Naive B cell (primary cell): ENCODE measurements at regions not wholly inside any gene's neighbourhood (a gene's known extent, or its start where the extent isn't known, plus 50 kb on each side); places are given as distances from the start of the nearest gene placed in this dataset.

Source experiments
- ATAC-seq, 2 donors: fragments of 150-1000 bp; cut with Tn5 transposase; 2 replicates each; pipeline ENCODE4 v1.10.0; 2021; ENCODE audit warnings: low read depth in 2 of 2, mild to moderate bottlenecking in 2 of 2, moderate library complexity in 2 of 2
- DNase-seq: peaks from one replicate; pipeline ENCODE4 v3.0.0; 2022
- H3K27ac Mint-ChIP-seq, 6 donors: one replicate each; pipeline ENCODE4 v1.8.0; 2020 to 2022; ENCODE audit warnings: mild to moderate bottlenecking in 6 of 6, mixed read lengths in 6 of 6, moderate library complexity in 5 of 6, inconsistent platforms in 2 of 6
- H3K27me3 Mint-ChIP-seq, 3 donors: one replicate each; pipeline ENCODE4 v1.8.0; 2021 to 2022; ENCODE audit warnings: mixed read lengths in 3 of 3, mild to moderate bottlenecking in 1 of 3
- H3K36me3 Mint-ChIP-seq, 2 donors: one replicate each; pipeline ENCODE4 v1.8.0; 2020 to 2022; ENCODE audit warnings: mixed read lengths in 2 of 2, inconsistent platforms in 1 of 2, mild to moderate bottlenecking in 1 of 2
- H3K4me1 Mint-ChIP-seq, 3 donors: one replicate each; pipeline ENCODE4 v1.8.0; 2020 to 2022; ENCODE audit warnings: mixed read lengths in 3 of 3, inconsistent platforms in 1 of 3, mild to moderate bottlenecking in 1 of 3, moderate library complexity in 1 of 3
- H3K4me3 Mint-ChIP-seq, 8 donors: one replicate each; pipeline ENCODE4 v1.8.0; 2020 to 2022; ENCODE audit warnings: mild to moderate bottlenecking in 8 of 8, mixed read lengths in 8 of 8, moderate library complexity in 8 of 8, inconsistent platforms in 2 of 8
- H3K9me3 Mint-ChIP-seq, 7 donors: one replicate each; pipeline ENCODE4 v1.8.0; 2020 to 2022; ENCODE audit warnings: mixed read lengths in 7 of 7, mild to moderate bottlenecking in 5 of 7, inconsistent platforms in 2 of 7, moderate library complexity in 1 of 7

DNA sequence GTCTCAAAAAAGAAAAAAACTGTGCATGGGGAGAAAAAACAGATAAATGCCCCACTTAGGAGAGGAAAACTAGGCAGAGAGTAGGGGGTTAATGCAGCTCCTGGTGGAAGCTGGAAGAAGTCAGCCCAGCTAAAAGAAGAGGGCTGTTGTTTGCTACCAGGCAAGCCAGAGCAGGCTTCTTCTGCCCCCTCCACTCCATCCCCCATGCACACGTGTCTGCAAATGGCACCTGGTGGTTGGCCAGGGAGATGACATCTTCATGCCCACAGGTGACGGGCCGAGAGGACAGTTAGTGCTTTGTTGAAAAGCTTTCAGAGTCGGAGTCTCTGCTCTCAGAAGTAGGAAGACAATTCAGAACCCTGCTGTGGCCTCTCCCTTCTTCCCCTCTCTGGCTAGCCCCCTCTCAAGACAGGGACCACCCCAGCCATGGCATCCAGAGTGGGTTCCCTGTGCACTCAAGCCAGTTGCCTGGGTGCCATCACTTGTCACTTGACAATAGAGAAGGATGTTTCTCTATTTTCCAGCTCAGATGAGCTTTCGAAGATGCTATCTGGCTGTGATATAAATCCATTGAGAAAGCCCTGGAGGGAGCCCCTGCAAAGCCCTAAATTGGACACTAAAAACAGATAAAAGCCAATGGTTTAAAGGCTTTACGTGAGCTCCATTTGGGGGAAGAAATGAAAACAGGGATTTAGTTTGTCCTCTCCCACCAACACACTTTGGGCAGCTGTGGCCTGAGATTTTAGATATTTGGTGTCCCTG lies 142.0 kb downstream of the TRIM29 start:
- Mint-ChIP-seq H3K27ac (no peak overlapping the region), H3K9me3 (peaks cover 0 to 13% (median 4%) of the 10 kb centered on the region in 7 donors), H3K27me3 (peaks cover 10 to 14% (median 11%) of the 10 kb centered on the region in 3 donors), H3K36me3 (no peaks in the 10 kb centered on the region), H3K4me1 (no peaks in the 10 kb centered on the region), H3K4me3 (no peak overlapping the region)
- DNase-seq, result no peak
- no peak for ATAC-seq

DNA sequence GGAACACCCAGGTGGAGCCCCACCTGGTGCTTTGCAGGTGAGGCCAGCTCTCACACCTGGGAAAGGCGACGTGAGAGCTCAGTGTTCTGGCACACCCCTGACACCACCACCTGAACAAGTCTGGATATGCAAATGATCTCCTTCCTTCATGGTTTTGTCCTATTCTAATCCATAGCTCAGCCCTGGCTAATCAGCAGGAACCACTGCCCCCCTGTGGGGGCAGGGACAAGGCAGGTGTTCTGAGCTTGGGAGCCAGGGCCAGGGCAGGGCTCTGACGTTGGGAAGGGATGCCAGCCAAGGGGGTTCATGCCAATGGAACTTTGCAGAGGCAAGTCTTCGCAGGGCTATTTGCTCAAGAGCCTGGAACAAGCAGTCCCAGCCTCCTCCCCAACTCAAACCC lies 144.2 kb downstream of the TRIM29 start:
- Mint-ChIP-seq H3K4me1 (no peaks in the 10 kb centered on the region), H3K36me3 (no peaks in the 10 kb centered on the region), H3K9me3 (peaks cover 0 to 1% (median 0%) of the 10 kb centered on the region in 7 donors), H3K27ac (no peak overlapping the region), H3K4me3 (no peak overlapping the region), H3K27me3 (peaks cover 10 to 32% (median 17%) of the 10 kb centered on the region in 3 donors)
- DNase-seq (no peak), ATAC-seq (no peak)

GRCh38 chr11:119992171-119993051 lies 145.5 kb downstream of the TRIM29 start:
- ATAC-seq, result no peak
- H3K36me3 Mint-ChIP-seq, result no peaks in the 10 kb centered on the region
- no peak overlapping the region for H3K4me3 Mint-ChIP-seq
- peaks cover 0 to 1% (median 0%) of the 10 kb centered on the region in 7 donors for H3K9me3 Mint-ChIP-seq
- H3K27me3 Mint-ChIP-seq, result peaks cover 10 to 39% (median 19%) of the 10 kb centered on the region in 3 donors
- no peak overlapping the region for H3K27ac Mint-ChIP-seq
- no peak for DNase-seq
- H3K4me1 Mint-ChIP-seq, result no peaks in the 10 kb centered on the region

DNA sequence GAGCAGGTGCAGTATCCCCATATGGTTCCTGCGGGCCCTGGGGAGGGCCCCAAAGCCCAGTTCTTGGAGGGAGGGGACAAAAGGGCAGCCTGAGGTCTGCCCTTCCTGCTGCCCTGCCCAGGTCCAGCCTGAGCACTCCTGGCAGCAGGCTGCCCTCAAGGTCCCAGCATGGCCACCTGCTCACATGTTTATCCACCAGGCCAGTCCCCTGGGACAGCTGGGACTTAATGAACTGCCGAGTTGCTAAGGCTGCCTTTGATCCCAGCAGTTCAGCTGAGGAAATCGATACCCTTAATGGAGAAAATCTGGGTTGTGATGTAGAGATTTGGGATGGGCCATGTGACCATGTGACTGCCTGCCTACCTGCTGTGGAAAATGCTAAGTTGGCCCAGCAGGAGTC lies 146.2 kb downstream of the TRIM29 start:
- no peaks in the 10 kb centered on the region for H3K36me3 Mint-ChIP-seq
- no peak for ATAC-seq
- H3K4me3 Mint-ChIP-seq, result no peak overlapping the region
- no peaks in the 10 kb centered on the region for H3K4me1 Mint-ChIP-seq
- DNase-seq, result no peak
- H3K9me3 Mint-ChIP-seq, result peaks cover 0 to 1% (median 0%) of the 10 kb centered on the region in 7 donors
- H3K27ac Mint-ChIP-seq, result no peak overlapping the region
- peaks cover 10 to 40% (median 19%) of the 10 kb centered on the region in 3 donors for H3K27me3 Mint-ChIP-seq

DNA sequence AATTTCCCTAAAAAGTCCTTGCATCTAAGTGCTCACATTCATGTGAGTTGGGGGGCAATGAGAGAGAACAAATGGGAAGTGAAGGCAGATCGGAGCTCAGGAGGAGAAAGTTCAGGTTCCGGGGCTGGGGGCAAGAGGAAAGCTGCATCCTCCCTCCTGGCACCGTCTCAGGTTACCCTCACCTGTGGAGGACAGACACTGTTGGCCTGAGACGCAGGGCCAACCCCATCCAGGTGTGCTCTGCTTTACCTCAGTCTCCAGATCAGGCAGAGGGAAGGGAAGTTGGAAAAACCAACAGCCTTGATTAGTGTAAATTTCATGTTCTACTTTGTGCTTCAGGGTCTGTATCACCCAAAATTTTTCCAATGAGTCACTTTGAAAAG lies 146.9 kb downstream of the TRIM29 start:
- no peak for DNase-seq
- ATAC-seq, result no peak
- H3K27ac Mint-ChIP-seq, result no peak overlapping the region
- no peaks in the 10 kb centered on the region for H3K4me1 Mint-ChIP-seq
- peaks cover 10 to 40% (median 19%) of the 10 kb centered on the region in 3 donors for H3K27me3 Mint-ChIP-seq
- H3K36me3 Mint-ChIP-seq, result no peaks in the 10 kb centered on the region
- peaks cover 0 to 1% (median 0%) of the 10 kb centered on the region in 7 donors for H3K9me3 Mint-ChIP-seq
- no peak overlapping the region for H3K4me3 Mint-ChIP-seq

- H3K36me3 Mint-ChIP-seq, result no peaks in the 10 kb centered on the region
- ATAC-seq (no peak), DNase-seq (no peak)
- H3K27ac Mint-ChIP-seq, result no peak overlapping the region
- H3K4me3 Mint-ChIP-seq, result no peak overlapping the region
- H3K27me3 Mint-ChIP-seq, result peaks cover 16 to 41% (median 19%) of the 10 kb centered on the region in 3 donors
- H3K9me3 Mint-ChIP-seq, result peaks cover 0 to 1% (median 0%) of the 10 kb centered on the region in 7 donors
- H3K4me1 Mint-ChIP-seq, result no peaks in the 10 kb centered on the region
Measured at GRCh38 chr11:119990309-119991021, 147.4 kb downstream of the TRIM29 start.

DNA sequence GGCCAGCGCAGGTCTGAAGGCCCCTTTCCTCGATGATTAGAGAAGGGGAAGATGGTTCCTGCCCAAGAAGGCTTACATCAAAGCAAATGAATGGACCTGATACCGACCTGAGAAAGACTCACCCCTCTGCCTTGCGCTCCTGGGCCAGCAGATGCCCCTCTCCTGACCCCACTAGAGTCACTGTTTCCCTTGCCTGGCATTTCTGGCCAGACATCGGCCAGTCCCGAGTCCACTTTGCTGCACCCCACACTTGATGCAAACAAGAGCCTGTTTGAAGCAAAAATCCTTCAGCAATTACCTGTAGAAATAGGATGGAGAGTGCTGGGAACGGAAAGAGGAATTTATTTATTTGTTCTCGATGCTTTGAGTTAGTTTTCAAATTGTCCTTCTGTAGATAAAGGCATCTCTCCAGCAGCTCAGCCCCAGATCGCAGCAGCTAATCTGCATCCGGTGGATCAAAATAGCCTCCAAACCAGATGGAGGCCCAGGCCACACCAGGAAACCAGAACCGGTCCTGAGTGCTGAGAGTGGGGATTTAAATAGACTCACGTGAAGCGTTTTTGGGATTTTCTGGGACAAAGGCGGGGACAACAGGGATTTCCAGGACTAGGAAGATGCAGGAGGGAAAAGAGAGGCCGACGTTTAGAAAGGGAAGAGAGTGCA lies 148.6 kb downstream of the TRIM29 start:
- peaks cover 13 to 45% (median 27%) of the 10 kb centered on the region in 3 donors for H3K27me3 Mint-ChIP-seq
- no peaks in the 10 kb centered on the region for H3K9me3 Mint-ChIP-seq
- DNase-seq (no peak), ATAC-seq (no peak)
- H3K4me3 Mint-ChIP-seq, result no peak overlapping the region
- no peaks in the 10 kb centered on the region for H3K4me1 Mint-ChIP-seq
- peak overlapping the region in 1 of 6 donors; percentile 36 for H3K27ac Mint-ChIP-seq
- H3K36me3 Mint-ChIP-seq, result no peaks in the 10 kb centered on the region

DNA sequence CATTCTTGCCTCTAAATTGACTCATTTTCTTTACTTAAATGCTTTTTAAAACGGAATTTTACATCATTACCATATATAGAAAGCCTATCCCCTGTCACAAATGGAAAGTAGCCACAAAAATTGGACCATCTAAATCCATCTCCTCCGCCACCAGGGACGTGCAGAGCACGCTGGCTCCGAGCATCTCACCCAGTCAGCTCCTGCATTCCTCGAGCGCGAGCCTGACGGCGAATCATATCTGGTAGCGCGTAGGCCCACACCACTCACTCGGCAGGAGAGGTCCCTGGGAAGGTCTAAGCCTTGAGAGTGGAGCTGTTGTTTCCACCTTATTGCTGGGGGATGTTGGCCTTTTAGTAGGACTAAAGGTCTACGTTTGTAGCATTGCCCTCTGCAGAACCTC lies 152.4 kb downstream of the TRIM29 start:
- H3K27me3 Mint-ChIP-seq, result peaks cover 15 to 49% (median 28%) of the 10 kb centered on the region in 3 donors
- no peak for DNase-seq
- no peak for ATAC-seq
- no peaks in the 10 kb centered on the region for H3K36me3 Mint-ChIP-seq
- H3K4me3 Mint-ChIP-seq, result no peak overlapping the region
- no peak overlapping the region for H3K27ac Mint-ChIP-seq
- no peaks in the 10 kb centered on the region for H3K9me3 Mint-ChIP-seq
- H3K4me1 Mint-ChIP-seq, result peaks cover 0 to 3% (median 0%) of the 10 kb centered on the region in 3 donors

DNA sequence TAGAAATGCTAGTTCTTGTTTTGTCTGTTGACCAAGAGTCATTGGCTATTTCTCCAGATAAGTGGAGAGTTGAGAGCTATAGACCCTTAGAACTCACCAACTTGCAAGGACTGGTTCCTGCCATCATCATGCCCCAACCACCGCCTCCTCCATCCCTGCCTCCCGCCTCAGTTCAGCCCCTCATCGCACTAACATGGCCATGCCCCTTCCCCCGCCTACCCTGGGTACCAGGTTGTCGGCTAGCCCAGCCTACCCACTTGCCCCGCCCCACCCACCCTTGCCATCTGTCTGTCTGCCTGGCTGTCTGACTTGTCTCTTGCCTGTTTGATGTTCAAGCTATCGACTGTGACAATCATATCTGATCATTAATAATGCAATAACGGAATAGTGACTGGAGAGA lies 154.1 kb downstream of the TRIM29 start:
- DNase-seq, result no peak
- Mint-ChIP-seq H3K4me1 (peaks cover 0 to 3% (median 0%) of the 10 kb centered on the region in 3 donors), H3K4me3 (no peak overlapping the region), H3K27me3 (peaks cover 23 to 42% (median 25%) of the 10 kb centered on the region in 3 donors), H3K36me3 (no peaks in the 10 kb centered on the region), H3K9me3 (no peaks in the 10 kb centered on the region), H3K27ac (no peak overlapping the region)
- ATAC-seq, result no peak

GRCh38 chr11:119983240-119983732 lies 154.6 kb downstream of the TRIM29 start:
- Mint-ChIP-seq H3K27ac (no peak overlapping the region), H3K36me3 (no peaks in the 10 kb centered on the region), H3K4me3 (no peak overlapping the region), H3K9me3 (no peaks in the 10 kb centered on the region), H3K27me3 (peaks cover 23 to 44% (median 27%) of the 10 kb centered on the region in 3 donors), H3K4me1 (peaks cover 0 to 3% (median 0%) of the 10 kb centered on the region in 3 donors)
- ATAC-seq (no peak), DNase-seq (no peak)

- peaks cover 0 to 3% (median 0%) of the 10 kb centered on the region in 3 donors for H3K4me1 Mint-ChIP-seq
- no peak for DNase-seq
- peaks cover 23 to 43% (median 28%) of the 10 kb centered on the region in 3 donors for H3K27me3 Mint-ChIP-seq
- no peak for ATAC-seq
- no peaks in the 10 kb centered on the region for H3K36me3 Mint-ChIP-seq
- H3K4me3 Mint-ChIP-seq, result no peak overlapping the region
- no peaks in the 10 kb centered on the region for H3K9me3 Mint-ChIP-seq
- H3K27ac Mint-ChIP-seq, result no peak overlapping the region
Measured at GRCh38 chr11:119982517-119983239, 155.2 kb downstream of the TRIM29 start.

GRCh38 chr11:119980431-119980830 lies 157.5 kb downstream of the TRIM29 start:
- Mint-ChIP-seq H3K36me3 (no peaks in the 10 kb centered on the region), H3K9me3 (peaks cover 0 to 3% (median 0%) of the 10 kb centered on the region in 7 donors), H3K4me3 (no peak overlapping the region), H3K27me3 (peaks cover 25 to 45% (median 37%) of the 10 kb centered on the region in 3 donors), H3K4me1 (peaks cover 0 to 3% (median 0%) of the 10 kb centered on the region in 3 donors), H3K27ac (peak overlapping the region in 1 of 6 donors; percentile 26)
- DNase-seq, result no peak
- no peak for ATAC-seq
